Testis (tissue), 2 donors: ENCODE measurements at regions not wholly inside any gene's neighbourhood (a gene's known extent, or its start where the extent isn't known, plus 50 kb on each side); places are given as distances from the start of the nearest gene placed in this dataset.

Experiments
- CTCF ChIP-seq, 3 experiments: fragments of 450-650 bp in 2 of 3; fragments of 200-600 bp in 1 of 3; sonication (generic) in 1 of 3; IDR thresholded peaks; one replicate each; pipeline ENCODE4 v1.5.1; 2016 to 2019; ENCODE audit warnings: antibody characterized with exemption in 3 of 3, mild to moderate bottlenecking in 2 of 3, moderate library complexity in 1 of 3
- POLR2A ChIP-seq: fragments of 450-650 bp; IDR thresholded peaks from one replicate; pipeline ENCODE4 v1.6.1; 2017; ENCODE audit warnings: antibody characterized with exemption, mild to moderate bottlenecking, moderate library complexity

- TF ChIP-seq CTCF (IDR thresholded peaks at IDR 0.05) (no peak), POLR2A (no peak)
Observed at GRCh38 chr2:445896-446295, 158.0 kb upstream of the ALKAL2 start.
